Ishikawa (cell line): ENCODE measurements at regions not wholly inside any gene's neighbourhood (a gene's known extent, or its start where the extent isn't known, plus 50 kb on each side); places are given as distances from the start of the nearest gene placed in this dataset.

ENCODE experiments used
- CEBPB ChIP-seq: IDR thresholded peaks from 2 replicates; pipeline ENCODE4 v1.6.1; 2012
- CREB1 ChIP-seq: IDR thresholded peaks from 2 replicates; pipeline ENCODE4 v1.6.1; 2012; ENCODE audit warnings: low read depth
- EP300 ChIP-seq: IDR thresholded peaks from 2 replicates; pipeline ENCODE4 v1.6.1; 2012; ENCODE audit warnings: borderline replicate concordance
- FOXM1 ChIP-seq: IDR thresholded peaks from 2 replicates; pipeline ENCODE4 v1.6.1; 2012; ENCODE audit warnings: low read depth, borderline replicate concordance
- MAX ChIP-seq: IDR thresholded peaks from 2 replicates; pipeline ENCODE4 v1.6.1; 2012
- NFIC ChIP-seq: IDR thresholded peaks from 2 replicates; pipeline ENCODE4 v1.6.1; 2012
- REST ChIP-seq: IDR thresholded peaks from 2 replicates; pipeline ENCODE4 v1.6.1; 2012; ENCODE audit warnings: low read depth, mild to moderate bottlenecking
- TAF1 ChIP-seq: IDR thresholded peaks from 2 replicates; pipeline ENCODE4 v1.6.1; 2012; ENCODE audit warnings: low read depth, mild to moderate bottlenecking
- TCF12 ChIP-seq: IDR thresholded peaks from 2 replicates; pipeline ENCODE4 v1.6.1; 2012; ENCODE audit warnings: low read depth
- YY1 ChIP-seq: IDR thresholded peaks from 2 replicates; pipeline ENCODE4 v1.6.1; 2012; ENCODE audit warnings: low read depth

DNA sequence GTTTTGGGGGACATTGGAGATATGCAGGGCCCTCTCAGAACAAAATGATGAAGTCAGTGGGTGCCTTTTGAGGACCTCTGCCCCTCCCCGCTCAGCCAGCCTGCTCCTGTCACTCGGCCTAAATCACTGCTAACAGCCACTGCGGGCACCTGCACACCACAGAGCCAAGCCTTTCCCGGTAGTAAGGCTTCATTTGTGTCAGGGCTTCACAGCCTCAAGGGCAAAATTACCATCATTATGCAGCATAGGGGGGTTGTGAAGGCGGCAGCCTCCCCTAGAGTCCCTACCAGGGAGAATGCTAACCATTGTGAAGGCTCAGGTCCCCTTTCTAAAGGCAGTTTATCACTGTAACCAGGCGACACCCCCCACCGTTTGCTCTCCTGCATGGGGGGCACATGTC lies 519.8 kb upstream of the MYT1L start:
- TF ChIP-seq MAX = no peak
- no peak for TF ChIP-seq TAF1
- TF ChIP-seq CEBPB = no peak
- TF ChIP-seq CREB1 = no peak
- no peak for TF ChIP-seq YY1
- TF ChIP-seq EP300 = no peak
- no peak for TF ChIP-seq FOXM1
- no peak for TF ChIP-seq TCF12
- TF ChIP-seq NFIC = no peak
- no peak for TF ChIP-seq REST
